ENCODE measurements at regions not wholly inside any gene's neighbourhood (a gene's known extent, or its start where the extent isn't known, plus 50 kb on each side); places are given as distances from the start of the nearest gene placed in this dataset.

DNA sequence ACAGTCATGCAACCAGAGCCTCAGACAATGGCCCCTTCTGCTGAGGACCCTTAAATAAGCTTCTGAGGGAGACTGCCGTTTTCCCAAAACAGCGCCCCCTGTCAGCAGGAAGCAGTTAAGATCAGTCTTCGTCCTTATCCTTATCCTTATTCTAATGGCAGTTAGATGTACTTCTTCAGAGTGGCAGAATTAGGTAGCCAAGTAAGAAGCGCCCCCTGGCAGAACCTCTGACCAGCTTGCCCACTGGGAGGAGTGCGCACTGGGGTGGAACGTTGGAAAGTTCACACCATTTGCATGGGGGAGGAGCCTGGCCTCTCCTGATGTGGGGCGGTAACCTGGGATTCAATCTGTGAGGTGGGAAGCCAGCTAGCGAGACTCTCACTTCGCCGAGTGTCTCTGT lies 133.6 kb upstream of the QRFPR start:
- Histone ChIP-seq H3K4me1 (no peaks in the 10 kb centered on the region), H3K36me3 (no peaks in the 10 kb centered on the region), H3K9me3 (no peaks in the 10 kb centered on the region), H3K4me3 (no peak overlapping the region), H3K27ac (replicated peaks in 1 of 4) (no peak overlapping the region), H3K27me3 (no peaks in the 10 kb centered on the region)
- WGBS = 68% methylated on average over 10 of the region's 10 CpGs
- intact Hi-C loops (cut with DNase I) = no loop called here
- no peak for DNase-seq (ENCODE audit: extremely low spot score)
- TF ChIP-seq EP300 (IDR thresholded peaks at IDR 0.05) (no peak), POLR2A (IDR thresholded peaks at IDR 0.05; ENCODE audit: low read depth) (no peak), POLR2AphosphoS5 (IDR thresholded peaks at IDR 0.05) (no peak)
- TF ChIP-seq, protein P1, sequence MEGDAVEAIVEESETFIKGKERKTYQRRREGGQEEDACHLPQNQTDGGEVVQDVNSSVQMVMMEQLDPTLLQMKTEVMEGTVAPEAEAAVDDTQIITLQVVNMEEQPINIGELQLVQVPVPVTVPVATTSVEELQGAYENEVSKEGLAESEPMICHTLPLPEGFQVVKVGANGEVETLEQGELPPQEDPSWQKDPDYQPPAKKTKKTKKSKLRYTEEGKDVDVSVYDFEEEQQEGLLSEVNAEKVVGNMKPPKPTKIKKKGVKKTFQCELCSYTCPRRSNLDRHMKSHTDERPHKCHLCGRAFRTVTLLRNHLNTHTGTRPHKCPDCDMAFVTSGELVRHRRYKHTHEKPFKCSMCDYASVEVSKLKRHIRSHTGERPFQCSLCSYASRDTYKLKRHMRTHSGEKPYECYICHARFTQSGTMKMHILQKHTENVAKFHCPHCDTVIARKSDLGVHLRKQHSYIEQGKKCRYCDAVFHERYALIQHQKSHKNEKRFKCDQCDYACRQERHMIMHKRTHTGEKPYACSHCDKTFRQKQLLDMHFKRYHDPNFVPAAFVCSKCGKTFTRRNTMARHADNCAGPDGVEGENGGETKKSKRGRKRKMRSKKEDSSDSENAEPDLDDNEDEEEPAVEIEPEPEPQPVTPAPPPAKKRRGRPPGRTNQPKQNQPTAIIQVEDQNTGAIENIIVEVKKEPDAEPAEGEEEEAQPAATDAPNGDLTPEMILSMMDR (IDR thresholded peaks at IDR 0.05) = no peak

DNA sequence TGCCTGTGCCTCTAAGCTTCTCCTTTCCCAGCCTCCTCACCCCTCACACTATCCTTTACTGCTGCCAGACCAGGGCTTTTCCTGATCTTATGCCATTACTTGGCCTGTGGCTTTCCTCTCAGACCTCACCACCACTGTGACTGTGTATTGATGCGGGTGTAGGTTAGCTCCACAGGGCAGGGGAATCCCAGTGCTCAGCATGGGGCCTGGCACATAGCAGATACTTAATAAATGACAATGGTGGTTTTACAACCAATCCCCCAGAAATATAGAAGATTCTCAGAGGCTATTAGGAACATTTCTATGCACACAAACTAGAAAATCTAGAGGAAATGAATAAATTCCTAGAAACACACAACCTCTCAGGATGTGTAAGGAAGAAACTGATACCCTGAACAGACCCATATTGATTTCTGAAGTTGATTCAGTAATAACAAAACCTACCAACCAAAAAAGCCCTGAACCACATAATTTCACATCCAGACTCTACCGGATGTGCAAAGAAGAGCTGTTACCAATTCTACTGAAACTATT lies 129.6 kb upstream of the QRFPR start:
- no peak for TF ChIP-seq POLR2A (IDR thresholded peaks at IDR 0.05; ENCODE audit: low read depth)
- TF ChIP-seq, protein P1 (IDR thresholded peaks at IDR 0.05) = no peak
- no peak overlapping the region for H3K27ac ChIP-seq (replicated peaks in 1 of 4)
- 81% methylated on average over 2 of the region's 2 CpGs for WGBS
- H3K9me3 ChIP-seq = no peaks in the 10 kb centered on the region
- H3K4me1 ChIP-seq = no peaks in the 10 kb centered on the region
- DNase-seq (ENCODE audit: extremely low spot score) = no peak
- no peaks in the 10 kb centered on the region for H3K36me3 ChIP-seq
- H3K27me3 ChIP-seq = no peaks in the 10 kb centered on the region
- intact Hi-C loops (cut with DNase I) = no loop called here
- H3K4me3 ChIP-seq = no peak overlapping the region

DNA sequence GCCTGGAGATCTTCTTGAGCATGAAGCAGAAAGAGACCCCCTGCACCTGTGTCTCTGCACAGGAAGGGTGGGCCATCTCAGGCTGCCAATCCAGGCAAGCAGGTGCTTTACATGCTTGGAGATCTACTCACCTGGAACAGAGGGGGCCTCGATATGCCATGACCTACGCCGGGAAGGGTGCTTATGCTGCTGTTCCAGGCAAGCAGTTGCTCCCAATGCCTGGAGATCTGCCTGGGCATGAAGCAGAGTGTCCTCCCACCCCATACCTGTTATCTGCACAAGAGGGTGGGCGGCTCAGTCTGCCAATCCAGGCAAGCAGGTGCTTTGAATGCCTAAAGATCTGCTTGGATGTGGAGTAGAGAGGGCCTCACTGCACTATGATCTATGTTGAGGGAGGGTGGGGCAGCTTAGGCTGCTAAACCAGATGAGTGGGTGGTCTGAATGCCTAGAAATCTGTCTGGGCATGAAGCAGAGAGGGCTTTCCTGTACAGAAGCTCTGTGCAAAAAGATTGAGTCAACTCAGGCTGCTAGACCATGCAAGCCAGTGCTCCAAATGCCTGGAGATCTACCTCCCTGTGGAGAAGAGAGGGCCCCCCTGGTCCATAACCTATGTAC lies 104.5 kb upstream of the QRFPR start:
- 100% methylated on average over 2 of the region's 4 CpGs for WGBS
- no peaks in the 10 kb centered on the region for H3K27me3 ChIP-seq
- no peak overlapping the region for H3K27ac ChIP-seq (replicated peaks in 1 of 4)
- no peaks in the 10 kb centered on the region for H3K4me1 ChIP-seq
- no peak for DNase-seq (ENCODE audit: extremely low spot score)
- intact Hi-C loops (cut with DNase I) = loop anchor here (10.0 kb wide), 1 partner anchor 250 kb away; no protein-coding TSS in a partner anchor
- no peaks in the 10 kb centered on the region for H3K36me3 ChIP-seq
- no peaks in the 10 kb centered on the region for H3K9me3 ChIP-seq
- H3K4me3 ChIP-seq = no peak overlapping the region
- TF ChIP-seq, protein P1 (IDR thresholded peaks at IDR 0.05) = no peak
- TF ChIP-seq POLR2AphosphoS5 (IDR thresholded peaks at IDR 0.05) (no peak), EP300 (IDR thresholded peaks at IDR 0.05) (no peak)

DNA sequence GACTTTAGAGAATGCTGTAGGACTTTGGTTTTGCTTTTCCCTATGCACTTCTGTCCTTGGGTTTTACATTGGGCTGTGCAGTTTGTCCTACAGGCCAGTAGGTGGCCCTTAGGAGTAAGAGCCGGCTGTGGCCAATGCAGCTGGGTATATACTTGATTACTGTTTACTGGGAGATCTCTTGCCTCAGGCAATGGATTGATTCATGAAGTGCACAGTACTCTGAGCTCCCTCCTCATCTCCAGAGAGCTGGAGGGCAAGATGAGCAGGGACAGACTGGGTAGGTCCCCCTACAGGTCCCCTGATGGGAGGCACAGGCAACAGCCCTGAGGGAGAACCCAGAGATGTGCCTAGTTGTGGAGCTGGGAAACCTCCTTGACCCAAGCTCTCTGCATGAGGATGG lies 103.8 kb upstream of the QRFPR start:
- 0% methylated on average over 1 of the region's 1 CpG for WGBS
- H3K4me1 ChIP-seq = no peaks in the 10 kb centered on the region
- no peaks in the 10 kb centered on the region for H3K27me3 ChIP-seq
- H3K9me3 ChIP-seq = no peaks in the 10 kb centered on the region
- H3K36me3 ChIP-seq = no peaks in the 10 kb centered on the region
- no peak overlapping the region for H3K27ac ChIP-seq (replicated peaks in 1 of 4)
- intact Hi-C loops (cut with DNase I) = loop anchor here (10.0 kb wide), 1 partner anchor 250 kb away; no protein-coding TSS in a partner anchor
- TF ChIP-seq POLR2AphosphoS5 (IDR thresholded peaks at IDR 0.05) = no peak
- TF ChIP-seq, protein P1 (IDR thresholded peaks at IDR 0.05) = peak; percentile 39 to 70 (median 51)
- no peak for DNase-seq (ENCODE audit: extremely low spot score)
- no peak overlapping the region for H3K4me3 ChIP-seq

DNA sequence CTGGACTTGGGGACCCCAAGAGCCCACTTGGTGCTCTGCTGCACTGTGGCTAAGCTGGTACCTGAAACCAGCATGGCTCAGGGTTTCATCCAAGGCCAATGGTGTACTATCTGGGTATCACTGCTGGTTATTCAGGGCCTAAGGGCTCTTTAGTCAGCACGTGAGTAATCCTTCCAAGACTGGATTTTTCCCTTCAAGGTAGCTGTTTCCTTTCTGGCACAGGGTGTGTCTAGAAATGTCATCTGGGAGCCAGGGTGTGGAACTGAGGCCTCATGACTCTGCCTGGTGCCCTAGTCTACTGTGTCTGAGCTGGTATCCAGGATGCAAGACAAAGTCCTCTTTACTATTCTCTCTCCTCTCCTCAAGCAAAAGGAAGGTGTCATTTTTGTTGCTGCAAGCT lies 99.0 kb upstream of the QRFPR start:
- TF ChIP-seq POLR2AphosphoS5 (IDR thresholded peaks at IDR 0.05) (no peak), POLR2A (IDR thresholded peaks at IDR 0.05; ENCODE audit: low read depth) (no peak), EP300 (IDR thresholded peaks at IDR 0.05) (no peak)
- TF ChIP-seq, protein P1 (IDR thresholded peaks at IDR 0.05) = no peak
- H3K27me3 ChIP-seq = no peaks in the 10 kb centered on the region
- 100% methylated on average over 1 of the region's 1 CpG for WGBS
- intact Hi-C loops (cut with DNase I) = loop anchor here (10.0 kb wide), 1 partner anchor 255 kb away; no protein-coding TSS in a partner anchor
- no peak for DNase-seq (ENCODE audit: extremely low spot score)
- no peaks in the 10 kb centered on the region for H3K9me3 ChIP-seq
- no peak overlapping the region for H3K27ac ChIP-seq (replicated peaks in 1 of 4)
- H3K4me1 ChIP-seq = no peaks in the 10 kb centered on the region
- H3K36me3 ChIP-seq = no peaks in the 10 kb centered on the region
- H3K4me3 ChIP-seq = no peak overlapping the region

Measured in esophagus muscularis mucosa (tissue), 4 donors.